GM04503 (cell line): ENCODE measurements at regions not wholly inside any gene's neighbourhood (a gene's known extent, or its start where the extent isn't known, plus 50 kb on each side); places are given as distances from the start of the nearest gene placed in this dataset.

Experiments
- DNase-seq: peaks from one replicate; pipeline ENCODE4 v3.0.0-alpha.2; 2012; ENCODE audit warnings: low read depth

DNA sequence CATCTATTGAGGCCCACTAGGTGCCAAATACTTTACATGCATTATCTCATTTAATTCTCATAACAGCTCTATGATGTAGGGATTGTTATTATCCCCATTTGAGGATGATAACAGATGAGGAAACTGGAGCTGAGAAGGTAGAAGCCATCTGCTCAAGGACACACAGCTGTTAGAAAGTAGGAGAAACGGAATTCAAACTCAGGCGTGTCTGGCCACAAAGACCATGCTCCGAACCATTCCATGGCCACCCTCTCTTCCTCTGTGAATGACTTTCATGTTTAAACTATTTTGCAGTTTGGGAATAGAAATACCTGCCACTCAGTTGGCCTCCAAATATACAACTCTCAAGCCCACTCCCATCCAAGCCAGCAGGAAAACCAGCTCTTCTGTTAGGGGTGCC, 87.6 kb upstream of the ANKRD55 start:
- no peak for DNase-seq

DNA sequence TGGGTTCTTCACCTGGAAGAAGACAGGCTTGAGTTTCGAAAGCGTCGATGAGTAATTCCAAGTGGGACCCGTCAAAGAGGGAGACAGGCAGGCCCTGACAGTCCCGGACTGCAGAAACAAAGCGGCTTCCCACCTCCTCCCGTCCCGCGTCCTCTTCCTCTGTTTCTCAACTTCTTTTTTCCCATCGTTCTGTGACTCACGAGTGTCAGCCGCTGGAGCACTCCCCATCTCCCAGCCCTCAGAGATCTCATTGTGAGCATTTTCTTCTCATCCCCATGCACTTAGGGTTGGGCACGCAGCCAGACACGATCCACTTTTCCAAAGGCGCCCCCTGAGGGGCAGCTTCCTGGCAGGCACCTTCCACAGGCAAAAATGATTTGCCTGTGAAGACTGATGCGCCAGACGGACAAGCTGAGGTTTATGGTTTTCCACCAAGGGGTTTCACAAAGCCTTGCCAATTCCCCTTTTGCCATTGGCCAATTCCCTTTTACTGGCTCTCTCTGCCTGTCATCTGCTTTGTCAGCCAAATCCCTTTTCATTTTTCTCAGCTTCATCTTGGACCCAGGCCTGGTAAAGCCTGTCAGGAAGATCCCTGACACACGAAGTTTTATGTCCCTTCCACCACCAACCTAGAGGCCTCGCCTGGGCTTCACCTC, 86.5 kb upstream of the ANKRD55 start:
- no peak for DNase-seq

DNA sequence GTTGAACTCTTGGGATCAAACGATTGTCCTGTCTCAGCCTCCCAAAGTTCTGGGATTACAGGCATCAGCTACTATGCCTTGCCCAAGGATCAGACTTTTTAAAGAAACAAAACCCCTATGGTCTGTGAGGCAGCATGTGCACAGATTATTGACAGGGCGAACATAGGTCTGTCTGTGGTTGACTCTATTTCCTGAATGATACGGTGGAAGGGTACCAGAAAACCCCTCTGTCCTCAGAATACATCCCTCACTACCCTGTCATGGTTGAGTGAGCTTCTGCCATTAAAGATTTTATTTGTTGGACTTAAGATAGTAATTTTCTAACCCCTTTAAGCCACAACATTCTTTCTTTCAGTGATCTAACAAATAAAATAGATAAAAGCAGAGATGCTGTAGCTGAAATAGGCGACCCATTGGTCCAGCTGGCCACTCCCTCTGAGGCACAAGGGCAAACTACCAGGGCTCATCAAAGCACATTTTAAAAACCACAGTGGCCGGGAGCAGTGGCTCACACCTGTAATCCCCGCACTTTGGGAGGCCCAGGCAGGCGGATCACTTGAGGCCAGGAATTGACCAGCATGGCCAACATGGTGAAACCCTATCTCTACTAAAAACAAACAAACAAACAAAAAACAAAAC, 84.9 kb upstream of the ANKRD55 start:
- DNase-seq: no peak

DNA sequence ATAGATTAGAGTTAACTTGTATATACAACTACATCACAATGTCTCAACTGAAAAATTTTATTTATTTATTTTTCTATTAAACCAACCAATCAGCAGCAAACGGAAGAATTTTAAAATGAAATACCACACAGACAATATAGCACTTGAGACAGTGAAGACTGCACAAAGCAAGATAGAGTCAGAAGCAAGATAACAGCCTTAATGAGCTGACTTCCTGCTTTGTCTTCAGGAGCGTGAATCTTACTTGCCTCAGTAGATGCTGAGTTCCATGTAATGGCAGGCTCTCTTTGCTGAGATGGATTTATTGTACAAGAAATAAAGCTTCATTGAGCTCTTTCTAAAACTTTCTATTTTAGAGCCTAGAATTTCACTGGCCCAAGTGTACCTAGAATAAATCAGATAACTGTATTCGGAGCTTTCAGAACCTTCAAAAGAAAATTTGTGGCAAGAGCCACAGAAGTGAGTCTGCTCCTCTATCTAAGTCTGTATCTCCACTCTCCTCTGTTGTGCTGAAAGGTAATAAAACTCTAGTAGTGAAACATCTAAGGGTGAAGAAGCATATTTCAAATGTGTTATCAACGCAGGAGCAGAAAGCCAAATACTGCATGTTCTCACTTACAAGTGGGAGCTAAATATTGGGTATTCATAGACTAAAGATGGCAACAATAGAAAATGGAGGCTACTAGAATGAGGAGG, 83.3 kb upstream of the ANKRD55 start:
- no peak for DNase-seq

DNA sequence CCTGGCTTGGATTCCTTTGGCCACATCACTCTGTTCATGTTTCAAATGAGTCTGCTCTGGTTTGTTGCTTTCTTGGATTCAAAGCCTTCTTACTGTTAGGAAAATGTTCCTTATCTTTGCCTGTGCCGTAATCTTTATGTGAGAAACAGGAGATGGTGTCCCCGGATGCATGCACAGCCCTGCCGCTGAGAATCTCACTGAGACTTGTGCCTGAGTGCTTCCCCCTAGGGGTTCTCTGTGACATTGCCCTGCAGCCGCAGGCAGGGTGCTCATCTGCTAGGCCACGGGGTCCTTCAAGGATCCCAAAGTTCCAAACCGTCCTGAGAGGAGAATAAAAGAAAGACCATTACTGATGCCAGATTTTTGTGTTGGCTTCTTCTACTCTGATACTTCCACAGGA, 81.4 kb upstream of the ANKRD55 start:
- DNase-seq: no peak

DNA sequence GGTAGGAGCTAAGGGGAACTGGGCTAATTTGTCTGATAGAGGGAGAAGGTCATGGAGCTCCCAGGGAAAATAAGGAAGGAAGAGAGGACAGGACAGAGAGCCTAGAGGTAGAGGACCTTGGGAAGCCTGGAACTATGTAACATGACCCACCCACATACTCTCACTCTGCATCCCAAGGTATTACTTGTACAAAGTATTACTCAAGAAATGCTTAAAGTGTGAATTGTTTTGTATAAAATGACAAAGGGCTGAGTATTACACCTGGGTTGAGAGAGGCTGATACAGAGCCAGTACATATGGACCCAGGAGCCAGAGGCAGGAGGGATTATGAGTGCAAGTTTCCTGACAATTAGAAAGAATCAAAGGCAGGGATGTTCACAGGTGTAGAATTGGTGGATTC, 80.5 kb upstream of the ANKRD55 start:
- no peak for DNase-seq

DNA sequence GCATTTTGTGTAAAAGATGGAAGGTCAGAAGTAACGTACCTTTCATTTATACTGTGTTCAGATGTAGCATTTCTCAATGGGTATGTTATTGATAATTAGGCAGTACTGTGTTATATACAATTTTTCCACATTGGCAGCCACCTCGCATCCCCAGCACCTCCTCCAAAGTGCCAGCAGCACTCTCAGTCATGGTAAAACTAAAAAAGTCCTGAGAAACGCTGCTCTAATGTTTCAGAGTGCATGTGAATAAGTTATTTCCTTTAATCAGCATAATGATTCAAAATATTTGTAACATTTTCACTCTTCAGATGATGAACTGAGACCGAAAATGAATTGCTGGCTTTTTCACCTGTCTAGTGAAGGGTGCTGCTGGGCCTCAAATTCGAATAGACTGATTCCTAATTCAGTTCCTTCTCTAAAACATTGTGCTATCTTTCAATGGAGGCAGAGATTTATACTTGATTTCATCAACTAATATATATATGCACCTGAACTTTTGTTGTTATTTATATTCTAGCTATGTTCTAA, 79.9 kb upstream of the ANKRD55 start:
- DNase-seq: no peak

DNA sequence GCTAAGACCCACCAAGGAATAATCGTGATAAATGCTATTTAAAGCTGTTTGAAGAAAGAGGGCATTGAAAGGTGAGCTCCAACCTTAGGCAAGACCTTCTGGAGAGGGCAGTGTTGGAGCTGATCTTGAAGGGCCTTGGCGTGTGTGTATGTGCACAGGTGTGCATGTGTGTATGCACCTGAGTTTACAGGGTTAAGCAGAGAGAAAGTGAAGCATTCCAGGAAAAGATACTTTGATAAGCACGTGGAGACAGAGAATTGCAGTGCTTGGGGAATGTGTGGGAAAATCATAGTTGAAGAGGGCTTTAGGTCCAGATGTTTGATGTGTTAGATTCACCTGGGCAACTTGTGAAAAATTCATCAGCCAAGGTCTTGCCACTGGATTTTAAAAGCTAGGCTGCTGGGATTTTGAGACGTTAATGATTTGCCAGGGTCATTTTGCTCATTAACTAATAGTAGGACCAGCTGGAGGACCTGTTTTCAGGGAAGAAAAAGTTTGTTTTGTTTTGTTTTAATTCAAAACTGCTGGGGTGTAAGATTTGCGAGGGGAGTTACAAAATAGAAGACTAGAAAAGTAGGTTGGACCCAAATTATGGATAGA, 78.3 kb upstream of the ANKRD55 start:
- DNase-seq: no peak

DNA sequence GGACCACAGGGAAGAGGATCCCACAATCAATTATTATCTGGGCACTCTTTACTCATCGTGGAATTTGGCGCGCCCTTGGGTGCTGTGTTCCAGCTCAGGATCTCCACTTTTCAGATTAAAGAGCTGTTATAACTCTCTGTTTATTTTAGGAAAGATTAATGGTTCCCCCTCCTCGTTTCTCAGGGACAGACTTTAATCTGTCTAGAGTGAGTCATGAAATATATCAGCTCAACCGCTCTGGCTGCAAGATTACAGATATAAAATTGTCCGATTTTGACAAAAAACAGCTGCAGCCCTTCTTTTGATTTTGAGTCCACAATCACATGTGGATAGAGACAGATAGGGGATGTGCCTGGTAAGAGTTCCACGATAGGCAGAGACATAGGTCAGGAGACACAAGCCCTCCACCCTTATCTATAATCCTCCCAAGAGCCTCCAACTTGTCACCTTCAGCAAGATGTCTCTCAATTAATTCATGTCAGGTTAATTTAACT, 77.6 kb upstream of the ANKRD55 start:
- no peak for DNase-seq

DNA sequence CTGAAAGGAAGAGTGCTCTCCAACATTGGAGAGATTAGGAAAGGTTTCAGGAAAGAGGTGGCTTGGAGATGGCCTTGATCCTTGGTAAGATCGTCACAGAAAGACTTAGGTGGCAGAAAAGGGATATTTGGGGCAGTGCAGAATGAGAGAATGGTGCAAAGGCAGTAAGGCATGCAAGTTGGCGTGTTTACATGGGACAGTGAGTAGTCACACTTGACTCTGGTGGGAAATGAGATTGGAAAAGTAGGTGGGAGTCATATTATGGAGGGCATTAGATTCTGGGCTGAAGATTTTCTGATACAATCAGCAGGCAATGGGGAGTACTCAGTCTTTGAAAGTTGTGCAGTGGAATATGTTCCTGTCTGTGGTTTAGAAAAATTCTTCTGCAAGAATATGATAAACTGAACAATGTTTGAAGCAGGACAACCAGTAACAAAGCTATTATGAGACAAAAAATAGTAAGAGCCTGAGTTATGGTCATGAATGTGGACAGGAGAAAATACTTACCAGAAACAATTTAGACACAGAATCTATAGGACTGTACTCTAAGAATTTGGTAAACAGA, 76.2 kb upstream of the ANKRD55 start:
- DNase-seq: no peak

DNA sequence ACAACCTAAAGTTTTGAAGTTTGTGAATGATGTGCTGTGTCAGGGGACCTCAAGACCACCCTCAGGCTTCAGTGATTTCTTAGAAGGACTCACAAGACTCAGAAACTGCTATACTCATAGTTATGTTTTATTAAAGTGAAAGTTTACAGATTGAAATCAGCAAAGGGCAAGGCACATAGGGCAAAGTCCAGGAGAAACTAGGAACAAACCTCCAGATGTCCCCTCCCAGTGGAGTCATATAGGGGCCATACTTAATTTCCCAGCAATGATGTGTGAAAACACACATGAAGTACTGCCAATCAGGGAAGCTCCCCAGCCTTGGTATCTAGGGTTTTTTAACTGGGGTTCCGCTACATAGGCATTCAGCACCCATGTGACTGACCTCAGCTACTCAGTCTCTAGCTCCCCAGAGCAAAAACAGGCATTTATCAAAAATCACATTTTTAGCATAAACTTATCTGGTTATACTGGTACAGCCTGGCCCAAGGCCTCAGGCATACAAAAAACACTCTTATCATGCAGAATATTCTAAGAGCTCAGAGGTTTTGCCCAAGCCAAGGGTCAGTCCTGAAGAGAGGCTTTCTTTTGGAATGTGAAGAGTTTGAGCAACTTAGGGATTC, 74.7 kb upstream of the ANKRD55 start:
- DNase-seq: no peak

DNA sequence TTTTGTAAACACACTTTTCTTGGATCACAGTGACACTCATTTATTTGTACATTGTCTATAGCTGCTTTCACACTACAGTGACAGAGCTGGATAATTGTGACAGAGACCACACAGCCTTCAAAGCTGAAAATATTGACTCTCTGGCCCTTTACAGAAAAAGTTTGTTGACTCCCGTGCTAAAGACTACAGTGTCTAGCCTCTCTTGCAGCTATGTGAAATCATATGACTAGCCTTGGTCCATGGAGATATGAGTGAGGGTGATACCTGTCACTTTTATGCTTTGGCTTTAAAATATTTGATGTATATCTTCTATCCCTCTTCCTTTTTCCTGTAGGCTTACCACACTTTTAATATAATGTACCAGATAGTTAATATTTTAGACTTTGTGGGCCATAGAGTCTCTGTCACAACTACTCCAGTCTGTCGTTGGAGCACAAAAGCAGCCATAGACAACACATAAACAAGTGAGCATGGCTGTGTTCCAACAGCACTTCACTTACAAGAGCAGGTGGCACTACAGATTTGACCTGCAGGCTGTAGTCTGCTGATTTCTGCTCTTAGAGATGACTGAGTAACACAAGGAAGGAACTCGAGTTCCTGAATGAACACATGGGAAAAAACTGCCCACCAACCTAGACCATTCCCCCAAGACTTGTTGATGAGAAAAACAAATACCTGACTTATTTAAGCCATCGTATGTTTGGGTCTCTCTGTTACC, 73.5 kb upstream of the ANKRD55 start:
- no peak for DNase-seq

DNA sequence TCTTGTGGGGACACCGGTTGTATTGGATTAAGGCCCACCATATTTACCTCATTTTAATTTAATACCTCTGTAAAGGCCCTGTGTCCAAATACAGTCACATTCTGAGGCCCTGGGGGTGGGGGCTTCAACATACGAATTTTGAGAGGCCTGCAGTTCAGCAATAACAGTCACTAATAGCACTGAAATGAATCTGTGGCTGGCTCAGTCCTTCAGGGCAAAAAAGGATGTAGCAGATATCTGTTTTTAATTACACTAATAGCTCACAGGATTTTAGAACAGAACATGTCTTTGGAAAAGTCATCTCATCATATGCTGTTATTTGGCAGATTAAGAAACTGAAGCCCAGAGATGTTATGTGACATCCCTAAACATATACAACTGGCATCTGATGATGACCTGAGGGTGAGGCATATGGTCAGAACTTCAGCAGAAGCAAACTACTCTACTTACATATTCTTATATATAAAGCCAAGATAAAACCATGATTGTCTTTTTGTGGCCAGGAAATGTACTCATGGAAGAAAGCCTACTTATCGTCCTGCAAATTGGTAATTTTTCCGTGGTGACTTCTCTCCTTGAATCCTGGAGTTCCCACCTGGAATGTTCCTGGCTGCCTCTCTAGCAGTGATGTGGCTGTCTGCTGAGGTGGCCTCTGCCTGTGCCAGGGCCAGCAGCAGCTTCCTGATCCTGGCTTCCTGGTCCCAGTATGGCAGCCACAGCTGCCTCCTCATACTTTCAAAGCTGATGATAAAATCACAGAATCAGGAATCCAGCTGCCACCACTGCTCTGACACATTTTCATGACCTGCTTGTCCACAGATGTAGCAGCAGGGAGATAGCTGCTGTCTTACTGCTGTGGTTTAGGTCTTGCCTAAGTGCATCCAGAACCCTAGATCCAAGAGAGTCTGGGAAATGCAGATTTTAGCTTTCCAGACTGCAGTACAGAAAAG, 72.1 kb upstream of the ANKRD55 start:
- no peak for DNase-seq

DNA sequence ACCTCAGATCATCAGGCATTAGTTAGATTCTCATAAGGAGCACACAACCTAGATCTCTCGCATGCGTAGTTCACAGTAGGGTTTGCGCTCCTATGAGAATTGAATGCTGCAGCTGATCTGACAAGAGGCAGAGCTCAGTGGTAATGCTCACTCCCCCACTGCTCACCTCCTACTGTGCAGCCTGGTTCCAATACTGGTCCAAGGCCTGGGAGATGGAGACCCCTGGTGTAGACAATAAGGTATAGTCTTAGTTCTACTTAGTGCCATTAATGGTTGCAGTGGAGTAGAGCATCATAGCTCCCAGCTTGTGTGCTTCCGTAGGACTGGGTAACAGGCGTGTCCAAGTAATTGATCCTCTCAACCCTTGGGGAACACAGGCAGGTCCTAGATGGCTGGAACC, 70.4 kb upstream of the ANKRD55 start:
- DNase-seq: no peak

DNA sequence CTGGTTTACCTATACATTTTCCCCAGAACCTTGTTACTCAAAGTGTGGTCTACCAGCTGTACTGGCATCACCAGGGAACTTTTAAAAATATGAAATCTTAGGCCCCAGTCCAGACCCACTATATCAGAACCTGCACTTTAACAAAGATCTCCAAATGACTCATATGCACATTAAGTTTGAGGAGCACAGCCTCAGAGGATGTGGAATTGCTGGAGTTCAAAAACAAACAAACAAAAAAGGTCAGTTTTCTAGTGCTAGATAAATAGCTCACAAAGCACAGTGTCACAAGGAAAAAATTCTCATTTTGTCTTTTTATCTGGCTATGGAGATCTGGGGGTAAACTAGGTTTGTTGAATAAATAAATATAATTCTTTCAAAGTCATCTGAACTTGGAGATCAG, 68.9 kb upstream of the ANKRD55 start:
- DNase-seq: no peak

DNA sequence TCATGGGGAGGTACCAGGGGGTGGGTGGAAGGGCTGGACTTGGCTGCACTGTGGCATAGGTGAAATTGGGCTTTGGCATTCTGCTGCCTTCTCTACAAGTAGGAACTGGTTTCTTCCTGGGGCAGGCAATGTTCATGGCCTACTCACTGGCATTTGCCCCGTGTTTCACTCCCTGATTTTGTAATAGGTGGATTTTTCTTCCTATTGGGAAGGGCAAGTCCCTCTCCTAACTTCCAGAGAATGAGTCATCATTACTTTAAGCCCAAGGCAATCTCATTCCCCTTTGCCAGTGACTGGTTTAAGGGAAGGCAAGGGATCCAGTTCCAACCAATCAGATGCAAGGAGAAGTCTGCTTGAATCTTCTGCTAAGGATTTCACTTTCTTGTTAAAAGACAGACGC, 67.9 kb upstream of the ANKRD55 start:
- DNase-seq: no peak

DNA sequence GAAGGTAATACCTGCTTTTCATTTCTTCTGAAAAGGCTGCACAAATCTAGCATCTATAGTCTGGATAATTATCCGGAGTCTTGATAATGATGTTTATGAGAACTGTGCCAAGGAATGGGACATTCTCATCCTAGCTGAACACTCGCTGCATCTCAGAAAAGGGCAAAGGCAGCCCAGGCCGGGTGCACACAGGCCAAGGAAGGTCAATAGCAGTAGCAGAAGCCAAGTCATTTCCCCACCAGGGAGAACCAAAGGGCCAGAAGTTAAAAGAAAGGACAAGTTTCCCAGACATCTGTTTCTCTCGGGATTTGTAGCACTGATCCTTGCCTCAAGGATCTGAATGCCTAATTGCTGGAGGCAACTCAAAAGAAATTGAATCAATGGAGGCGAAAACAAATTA, 66.1 kb upstream of the ANKRD55 start:
- no peak for DNase-seq

DNA sequence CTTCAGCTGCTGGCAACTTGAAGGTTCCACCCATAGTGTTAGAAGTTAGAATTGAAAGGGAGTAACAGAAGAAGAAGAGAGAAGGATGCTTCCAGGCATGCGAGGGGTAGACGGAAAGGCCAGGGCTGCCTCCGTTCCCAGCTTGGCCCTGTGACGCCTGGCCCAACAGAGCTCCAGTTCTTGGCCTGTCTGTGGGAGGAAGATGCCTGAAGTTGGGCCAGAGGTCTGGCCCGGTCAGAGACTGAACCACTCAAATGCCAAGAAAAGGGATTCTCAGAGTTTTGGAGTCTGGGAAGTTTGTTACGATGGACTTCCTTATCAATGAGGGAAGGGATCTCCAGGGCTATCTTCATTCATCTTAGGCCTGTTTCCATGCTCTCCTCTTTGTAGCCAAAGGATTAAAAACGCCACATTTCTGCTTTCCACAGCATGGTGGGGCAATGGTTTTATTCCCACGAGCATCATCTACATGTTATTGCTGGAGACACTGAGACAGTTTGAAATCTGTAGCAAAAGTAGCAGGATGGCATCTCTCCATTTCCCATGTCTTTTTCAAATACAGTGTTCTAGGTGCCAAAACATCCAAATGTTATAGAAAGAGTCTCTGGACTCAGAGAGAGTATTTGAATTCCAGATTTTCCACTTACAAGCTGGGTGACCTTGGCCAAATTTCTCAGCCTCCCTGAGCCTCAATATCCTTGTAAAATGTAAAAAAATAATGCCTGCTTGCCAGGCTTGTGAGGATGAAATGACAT, 65.4 kb upstream of the ANKRD55 start:
- DNase-seq: no peak

DNA sequence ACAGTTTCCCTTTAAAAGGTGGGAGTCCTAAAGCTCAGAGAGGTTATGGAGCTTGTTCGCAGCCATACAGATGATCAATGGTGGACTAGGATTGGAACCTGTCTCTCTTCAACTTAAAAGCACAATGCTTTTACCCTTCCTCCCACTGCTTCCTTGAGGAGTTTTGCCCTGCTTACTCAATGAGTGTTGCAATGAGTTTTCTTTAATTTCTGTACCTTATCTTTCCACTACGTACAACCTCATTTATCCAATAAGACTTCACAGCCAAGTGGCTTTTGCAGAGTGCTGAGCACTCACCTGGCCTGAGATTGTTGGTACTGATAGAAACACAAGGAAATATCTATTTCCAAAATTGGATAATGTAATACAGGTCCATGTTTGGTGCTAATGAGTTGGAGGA, 64.7 kb upstream of the ANKRD55 start:
- DNase-seq: no peak
